ENCODE measurements at regions not wholly inside any gene's neighbourhood (a gene's known extent, or its start where the extent isn't known, plus 50 kb on each side); places are given as distances from the start of the nearest gene placed in this dataset.
"Not testable (repeated sequence)": the region's sequence is repeated elsewhere in the genome, so short reads cannot be mapped to it uniquely, and the experiment has no call there.

GRCh38 chr3:106347350-106347749 lies 478.5 kb upstream of the CBLB start:
- no peak for DNase-seq (ENCODE audit: low read depth in 2 of 2)

- DNase-seq (ENCODE audit: low read depth in 2 of 2) = no peak
Measured at GRCh38 chr3:106348139-106348690, 479.4 kb upstream of the CBLB start.

- no peak for DNase-seq (ENCODE audit: low read depth in 2 of 2)
Measured at GRCh38 chr3:106349191-106349881, 480.5 kb upstream of the CBLB start.

- DNase-seq (ENCODE audit: low read depth in 2 of 2) = no peak
Measured at GRCh38 chr3:106355873-106356272, 487.1 kb upstream of the CBLB start.

- no peak for DNase-seq (ENCODE audit: low read depth in 2 of 2)
Measured at GRCh38 chr3:106359692-106360091, 490.9 kb upstream of the CBLB start.

GRCh38 chr3:106360901-106361300 lies 492.1 kb upstream of the CBLB start:
- not testable (repeated sequence) for DNase-seq (ENCODE audit: low read depth in 2 of 2)

GRCh38 chr3:106364477-106364876 lies 495.7 kb upstream of the CBLB start:
- DNase-seq (ENCODE audit: low read depth in 2 of 2) = no peak

- DNase-seq (ENCODE audit: low read depth in 2 of 2) = no peak
Measured at GRCh38 chr3:106365061-106365691, 496.4 kb upstream of the CBLB start.

GRCh38 chr3:106366352-106366751 lies 497.5 kb upstream of the CBLB start:
- DNase-seq (ENCODE audit: low read depth in 2 of 2) = no peak

GRCh38 chr3:106367496-106367895 lies 498.7 kb upstream of the CBLB start:
- DNase-seq (ENCODE audit: low read depth in 2 of 2) = no peak

- DNase-seq (ENCODE audit: low read depth in 2 of 2) = no peak
Measured at GRCh38 chr3:106371221-106371970, 502.6 kb upstream of the CBLB start.

- DNase-seq (ENCODE audit: low read depth in 2 of 2) = no peak
Measured at GRCh38 chr3:106371971-106372805, 503.4 kb upstream of the CBLB start.

- DNase-seq (ENCODE audit: low read depth in 2 of 2) = no peak
Measured at GRCh38 chr3:106372806-106373190, 504.0 kb upstream of the CBLB start.

- DNase-seq (ENCODE audit: low read depth in 2 of 2) = no peak
Measured at GRCh38 chr3:106376016-106376570, 507.3 kb upstream of the CBLB start.

- DNase-seq (ENCODE audit: low read depth in 2 of 2) = no peak
Measured at GRCh38 chr3:106379251-106379750, 510.5 kb upstream of the CBLB start.

GRCh38 chr3:106380232-106380631 lies 511.4 kb upstream of the CBLB start:
- no peak for DNase-seq (ENCODE audit: low read depth in 2 of 2)

GRCh38 chr3:106381286-106381938 lies 512.6 kb upstream of the CBLB start:
- DNase-seq (ENCODE audit: low read depth in 2 of 2) = no peak

GRCh38 chr3:106381939-106382335 lies 513.1 kb upstream of the CBLB start:
- no peak for DNase-seq (ENCODE audit: low read depth in 2 of 2)

- DNase-seq (ENCODE audit: low read depth in 2 of 2) = no peak
Measured at GRCh38 chr3:106386050-106386449, 517.2 kb upstream of the CBLB start.

- no peak for DNase-seq (ENCODE audit: low read depth in 2 of 2)
Measured at GRCh38 chr3:106392915-106393314, 524.1 kb upstream of the CBLB start.

GRCh38 chr3:106397006-106397405 lies 528.2 kb upstream of the CBLB start:
- DNase-seq (ENCODE audit: low read depth in 2 of 2) = no peak

All from stimulated activated CD4-positive, alpha-beta T cell treated with anti-CD3 and anti-CD28 coated beads, Interleukin-12 subunit alpha, Interleukin-12 subunit beta, amount 100 ng/mL, for 24 hours (primary cell).